H1 (cell line): ENCODE measurements at regions not wholly inside any gene's neighbourhood (a gene's known extent, or its start where the extent isn't known, plus 50 kb on each side); places are given as distances from the start of the nearest gene placed in this dataset.

Experiments
- EZH2 ChIP-seq: fragments of 200-600 bp; sonication (generic); IDR thresholded peaks from 2 replicates; pipeline ENCODE4 v1.7.1; 2012; ENCODE audit warnings: low read depth, mild to moderate bottlenecking, moderate library complexity, low read length, inconsistent platforms; ENCODE audit not compliant: severe bottlenecking
- FOSL1 ChIP-seq: IDR thresholded peaks from 2 replicates; pipeline ENCODE4 v1.6.1; 2011; ENCODE audit warnings: mild to moderate bottlenecking, low read depth, low read length, moderate library complexity; ENCODE audit not compliant: insufficient read depth
- POLR2A ChIP-seq, 2 experiments: IDR thresholded peaks; 1 replicate in 1 of 2; 2 replicates in 1 of 2; pipeline ENCODE4 v1.6.1; 2011; ENCODE audit warnings: low read depth in 2 of 2, low read length in 2 of 2, mild to moderate bottlenecking in 2 of 2; ENCODE audit errors: control extremely low read depth in 1 of 2
- RAD21 ChIP-seq, 2 experiments: IDR thresholded peaks in 1 of 2; conservative IDR thresholded peaks in 1 of 2; 2 replicates each; pipeline ENCODE4 v1.6.1; 2011; ENCODE audit warnings: low read depth in 2 of 2, low read length in 2 of 2, improper control_type of control experiment in 1 of 2, inconsistent platforms in 1 of 2, mild to moderate bottlenecking in 1 of 2, moderate library complexity in 1 of 2
- SIN3A ChIP-seq, 2 experiments: IDR thresholded peaks in 1 of 2; conservative IDR thresholded peaks in 1 of 2; 2 replicates each; pipeline ENCODE4 v1.6.1; 2011 to 2012; ENCODE audit warnings: low read length in 2 of 2, improper control_type of control experiment in 1 of 2, low read depth in 1 of 2, mild to moderate bottlenecking in 1 of 2
- SP1 ChIP-seq: IDR thresholded peaks from 2 replicates; pipeline ENCODE4 v1.6.1; 2011; ENCODE audit warnings: low read depth, low read length
- TF ChIP-seq, protein P1 (sequence below): IDR thresholded peaks from 2 replicates; pipeline ENCODE4 v1.6.1; 2012; ENCODE audit warnings: inconsistent platforms

DNA sequence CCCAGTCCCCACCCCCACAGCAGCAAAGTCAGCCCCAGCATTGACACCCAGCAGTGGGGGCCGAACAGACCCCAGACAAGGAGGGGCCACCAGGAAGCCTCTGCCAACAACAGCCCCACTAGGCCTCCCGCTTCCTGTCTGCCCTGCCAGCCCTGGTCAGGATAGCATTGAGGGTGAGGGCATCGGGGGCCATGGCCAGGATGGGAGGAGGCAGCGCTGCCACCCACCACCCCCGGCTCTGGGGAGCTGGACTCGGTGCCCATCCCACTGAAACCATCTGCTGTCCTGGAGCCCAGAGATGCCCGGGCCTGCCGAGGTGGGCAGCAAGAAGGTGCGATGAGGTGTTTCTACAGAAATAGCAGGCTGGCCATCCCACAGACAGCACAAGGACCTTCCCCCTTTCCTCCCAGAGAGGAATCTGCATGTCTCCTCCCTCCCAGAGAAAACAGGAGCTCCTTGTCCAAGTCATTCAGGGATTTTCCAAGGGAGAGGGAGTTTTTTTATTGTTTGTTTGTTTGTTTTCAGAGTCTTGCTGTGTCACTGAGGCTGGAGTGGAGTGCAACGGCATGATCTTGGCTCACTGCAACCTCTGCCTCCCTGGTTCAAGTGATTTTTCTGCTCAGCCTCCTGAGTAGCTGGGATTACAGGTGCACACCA lies 62.1 kb upstream of the BHLHE23 start:
- TF ChIP-seq SP1 = no peak
- TF ChIP-seq FOSL1 = no peak
- no peak for TF ChIP-seq POLR2A (IDR thresholded peaks at IDR 0.05; ENCODE audit: control extremely low read depth in 1 of 2, low read depth in 2 of 2, low read length in 2 of 2)
- TF ChIP-seq, protein P1, sequence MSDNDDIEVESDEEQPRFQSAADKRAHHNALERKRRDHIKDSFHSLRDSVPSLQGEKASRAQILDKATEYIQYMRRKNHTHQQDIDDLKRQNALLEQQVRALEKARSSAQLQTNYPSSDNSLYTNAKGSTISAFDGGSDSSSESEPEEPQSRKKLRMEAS = no peak
- no peak for TF ChIP-seq RAD21 (IDR thresholded peaks at IDR 0.05 in 1 of 2, conservative IDR thresholded peaks at IDR 0.05 in 1 of 2; ENCODE audit: low read depth in 2 of 2, low read length in 2 of 2)
- TF ChIP-seq SIN3A (conservative IDR thresholded peaks at IDR 0.05 in 1 of 2, IDR thresholded peaks at IDR 0.05 in 1 of 2; ENCODE audit: low read depth in 1 of 2, low read length in 2 of 2) = no peak
- TF ChIP-seq EZH2 = no peak
